ENCODE measurements at regions not wholly inside any gene's neighbourhood (a gene's known extent, or its start where the extent isn't known, plus 50 kb on each side); places are given as distances from the start of the nearest gene placed in this dataset.

GRCh38 chr13:50409220-50409619 lies 394.0 kb downstream of the KCNRG start:
- intact Hi-C loops (cut with micrococcal nuclease) = no loop called here
- TF ChIP-seq BHLHE40 (IDR thresholded peaks at IDR 0.05; ENCODE audit: low read depth, low read length) = no peak
- no peak for TF ChIP-seq CHD1 (IDR thresholded peaks at IDR 0.05; ENCODE audit: low read depth, low read length)
- no peak for TF ChIP-seq MXI1 (IDR thresholded peaks at IDR 0.05; ENCODE audit: borderline replicate concordance, low read depth, low read length)
- no peak for TF ChIP-seq CEBPB (IDR thresholded peaks at IDR 0.05; ENCODE audit: low read depth, low read length)
- TF ChIP-seq RCOR1 (IDR thresholded peaks at IDR 0.05; ENCODE audit: insufficient replicate concordance, low read length) = no peak
- TF ChIP-seq, protein P1, sequence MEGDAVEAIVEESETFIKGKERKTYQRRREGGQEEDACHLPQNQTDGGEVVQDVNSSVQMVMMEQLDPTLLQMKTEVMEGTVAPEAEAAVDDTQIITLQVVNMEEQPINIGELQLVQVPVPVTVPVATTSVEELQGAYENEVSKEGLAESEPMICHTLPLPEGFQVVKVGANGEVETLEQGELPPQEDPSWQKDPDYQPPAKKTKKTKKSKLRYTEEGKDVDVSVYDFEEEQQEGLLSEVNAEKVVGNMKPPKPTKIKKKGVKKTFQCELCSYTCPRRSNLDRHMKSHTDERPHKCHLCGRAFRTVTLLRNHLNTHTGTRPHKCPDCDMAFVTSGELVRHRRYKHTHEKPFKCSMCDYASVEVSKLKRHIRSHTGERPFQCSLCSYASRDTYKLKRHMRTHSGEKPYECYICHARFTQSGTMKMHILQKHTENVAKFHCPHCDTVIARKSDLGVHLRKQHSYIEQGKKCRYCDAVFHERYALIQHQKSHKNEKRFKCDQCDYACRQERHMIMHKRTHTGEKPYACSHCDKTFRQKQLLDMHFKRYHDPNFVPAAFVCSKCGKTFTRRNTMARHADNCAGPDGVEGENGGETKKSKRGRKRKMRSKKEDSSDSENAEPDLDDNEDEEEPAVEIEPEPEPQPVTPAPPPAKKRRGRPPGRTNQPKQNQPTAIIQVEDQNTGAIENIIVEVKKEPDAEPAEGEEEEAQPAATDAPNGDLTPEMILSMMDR (conservative IDR thresholded peaks at IDR 0.05; ENCODE audit: low read depth, low read length) = no peak
- no peak for TF ChIP-seq MAFK (IDR thresholded peaks at IDR 0.05; ENCODE audit: low read depth, low read length)
- TF ChIP-seq MAZ (IDR thresholded peaks at IDR 0.05; ENCODE audit: borderline replicate concordance, low read depth, low read length) = no peak
- TF ChIP-seq, protein P2, sequence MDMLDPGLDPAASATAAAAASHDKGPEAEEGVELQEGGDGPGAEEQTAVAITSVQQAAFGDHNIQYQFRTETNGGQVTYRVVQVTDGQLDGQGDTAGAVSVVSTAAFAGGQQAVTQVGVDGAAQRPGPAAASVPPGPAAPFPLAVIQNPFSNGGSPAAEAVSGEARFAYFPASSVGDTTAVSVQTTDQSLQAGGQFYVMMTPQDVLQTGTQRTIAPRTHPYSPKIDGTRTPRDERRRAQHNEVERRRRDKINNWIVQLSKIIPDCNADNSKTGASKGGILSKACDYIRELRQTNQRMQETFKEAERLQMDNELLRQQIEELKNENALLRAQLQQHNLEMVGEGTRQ (IDR thresholded peaks at IDR 0.05; ENCODE audit: low read depth, low read length) = no peak
- TF ChIP-seq RFX5 (IDR thresholded peaks at IDR 0.05; ENCODE audit: low read depth, low read length) = no peak
- TF ChIP-seq, protein P3, sequence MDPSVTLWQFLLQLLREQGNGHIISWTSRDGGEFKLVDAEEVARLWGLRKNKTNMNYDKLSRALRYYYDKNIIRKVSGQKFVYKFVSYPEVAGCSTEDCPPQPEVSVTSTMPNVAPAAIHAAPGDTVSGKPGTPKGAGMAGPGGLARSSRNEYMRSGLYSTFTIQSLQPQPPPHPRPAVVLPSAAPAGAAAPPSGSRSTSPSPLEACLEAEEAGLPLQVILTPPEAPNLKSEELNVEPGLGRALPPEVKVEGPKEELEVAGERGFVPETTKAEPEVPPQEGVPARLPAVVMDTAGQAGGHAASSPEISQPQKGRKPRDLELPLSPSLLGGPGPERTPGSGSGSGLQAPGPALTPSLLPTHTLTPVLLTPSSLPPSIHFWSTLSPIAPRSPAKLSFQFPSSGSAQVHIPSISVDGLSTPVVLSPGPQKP (IDR thresholded peaks at IDR 0.05; ENCODE audit: borderline replicate concordance, low read depth, low read length) = no peak
- no peak for TF ChIP-seq POLR2A (IDR thresholded peaks at IDR 0.05; ENCODE audit: low read depth, low read length)
- TF ChIP-seq RAD21 (IDR thresholded peaks at IDR 0.05; ENCODE audit: low read length) = no peak
- TF ChIP-seq FOS (IDR thresholded peaks at IDR 0.05; ENCODE audit: low read depth, low read length) = no peak
- TF ChIP-seq SMC3 (IDR thresholded peaks at IDR 0.05; ENCODE audit: low read depth, low read length) = no peak
- 83% methylated on average over 1 of the region's 2 CpGs; no CpG with 5 or more reads in 1 of the 2 experiments for WGBS, 2 experiments (ENCODE audit: extremely low coverage in 2 of 2, insufficient read length in 1 of 2)
- Histone ChIP-seq H3K27me3 (ENCODE audit: control insufficient read depth, insufficient read depth, low read length) (no peaks in the 10 kb centered on the region; the same call in 1 of the 2 replicates), H3K79me1 (ENCODE audit: low read depth in 1 of 2, low read length in 2 of 2) (no peaks in the 10 kb centered on the region), H4K8ac (ENCODE audit: low read depth in 2 of 2, low read length in 2 of 2) (no peak overlapping the region), H2BK15ac (ENCODE audit: low read depth, low read length) (0 out of 3 replicates have a peak overlapping the region, but pooled peaks have one; percentile 55), H2BK120ac (ENCODE audit: low read depth, low read length) (peak overlapping the region; percentile 42; the same call in 1 of the 2 replicates), H3K27ac (ENCODE audit: insufficient read depth, low read length) (no peak overlapping the region), H4K91ac (ENCODE audit: insufficient read depth, low read depth, low read length) (peak overlapping the region; percentile 40; the same call in 1 of the 2 replicates), H3K9me3 (ENCODE audit: control insufficient read depth, insufficient read depth, low read length) (no peaks in the 10 kb centered on the region), H2AFZ (replicated peaks; ENCODE audit: low read length, poor library complexity) (peak overlapping the region; percentile 23), H3K4me1 (ENCODE audit: control insufficient read depth, insufficient read depth, low read length) (peaks cover 17% of the 10 kb centered on the region), H4K5ac (ENCODE audit: low read depth, low read length) (no peak overlapping the region), H3K9ac (ENCODE audit: low read depth, low read length) (no peak overlapping the region), H4K20me1 (ENCODE audit: insufficient read depth, low read length) (no peaks in the 10 kb centered on the region), H2BK5ac (ENCODE audit: low read depth, low read length, poor library complexity, severe bottlenecking) (no peak overlapping the region), H2AK5ac (ENCODE audit: low read depth, low read length) (peak overlapping the region; percentile 69; the same call in 1 of the 2 replicates), H2BK20ac (ENCODE audit: low read depth, low read length) (0 out of 2 replicates have a peak overlapping the region, but pooled peaks have one; percentile 44), H3K18ac (ENCODE audit: low read depth, low read length) (no peak overlapping the region), H3K4ac (ENCODE audit: low read depth, low read length) (peak overlapping the region; percentile 30; the same call in 1 of the 2 replicates), H3K36me3 (ENCODE audit: control insufficient read depth, insufficient read depth, low read length) (no peaks in the 10 kb centered on the region), H2AK9ac (replicated peaks; ENCODE audit: low read depth, low read length, poor library complexity) (no peak overlapping the region), H3K23ac (ENCODE audit: low read depth, low read length) (no peak overlapping the region), H3K9me1 (ENCODE audit: insufficient read depth, low read length) (peaks cover 8% of the 10 kb centered on the region; the same call in 1 of the 2 replicates), H3K14ac (replicated peaks; ENCODE audit: low read depth, low read length) (no peak overlapping the region; the same call in 1 of the 2 replicates), H3K4me3 (ENCODE audit: insufficient read depth, low read depth, low read length) (no peak overlapping the region), H3K56ac (ENCODE audit: extremely low read depth, insufficient read depth, low read length) (no peak overlapping the region), H3K4me2 (ENCODE audit: low read depth, low read length) (no peak overlapping the region)
- POLR2A ChIA-PET (ENCODE audit: unreplicated experiment) = no interaction called here
- DNase-seq (no peak), ATAC-seq (ENCODE audit: low read depth) (no peak)
- in situ Hi-C loops (cut with MboI; ENCODE audit: low sequenced_read_pairs) = no loop called here
- dilution Hi-C loops (cut with HindIII; ENCODE audit: low sequenced_read_pairs, unreplicated experiment) = no loop called here
- BruUV-seq (replicated peaks) = no TSS peak
- CTCF ChIA-PET = no interaction called here
